Skeletal muscle tissue (tissue), 3 donors: ENCODE measurements at regions not wholly inside any gene's neighbourhood (a gene's known extent, or its start where the extent isn't known, plus 50 kb on each side); places are given as distances from the start of the nearest gene placed in this dataset.

Experiments used
- H3K27ac ChIP-seq: one replicate; pipeline ENCODE4 v1.7.0; 2013; ENCODE audit warnings: mild to moderate bottlenecking, low read depth, low read length, inconsistent platforms
- H3K27me3 ChIP-seq, 3 donors: one replicate each; pipeline ENCODE4 v1.7.0; 2013; ENCODE audit warnings: low read length in 3 of 3; ENCODE audit not compliant: control insufficient read depth in 3 of 3, insufficient read depth in 3 of 3
- H3K36me3 ChIP-seq, 3 donors: one replicate each; pipeline ENCODE4 v1.7.0; 2013; ENCODE audit warnings: low read length in 3 of 3; ENCODE audit not compliant: control insufficient read depth in 3 of 3, insufficient read depth in 3 of 3
- H3K4me1 ChIP-seq, 3 donors: one replicate each; pipeline ENCODE4 v1.7.0; 2013; ENCODE audit warnings: low read length in 3 of 3, mild to moderate bottlenecking in 3 of 3; ENCODE audit not compliant: control insufficient read depth in 3 of 3, insufficient read depth in 3 of 3
- H3K4me3 ChIP-seq, 3 donors: one replicate each; pipeline ENCODE4 v1.7.0; 2013; ENCODE audit warnings: low read length in 3 of 3
- H3K9ac ChIP-seq, 3 donors: one replicate each; pipeline ENCODE4 v1.7.0; 2013; ENCODE audit warnings: low read length in 3 of 3, mild to moderate bottlenecking in 3 of 3, moderate library complexity in 2 of 3, low read depth in 1 of 3
- H3K9me3 ChIP-seq, 3 donors: one replicate each; pipeline ENCODE4 v1.7.0; 2013; ENCODE audit warnings: low read length in 3 of 3; ENCODE audit not compliant: control insufficient read depth in 3 of 3
- donor health status: Osteomylitis.

- Histone ChIP-seq H3K9ac (no peak overlapping the region), H3K9me3 (no peaks in the 10 kb centered on the region), H3K4me1 (no peaks in the 10 kb centered on the region), H3K4me3 (no peak overlapping the region), H3K36me3 (no peaks in the 10 kb centered on the region), H3K27ac (no peak overlapping the region), H3K27me3 (no peaks in the 10 kb centered on the region)
These were observed 1237.6 kb upstream of the LRRTM1 start for GRCh38 chr2:81542119-81542518.

- Histone ChIP-seq H3K4me3 (no peak overlapping the region), H3K27ac (no peak overlapping the region), H3K4me1 (no peaks in the 10 kb centered on the region), H3K36me3 (no peaks in the 10 kb centered on the region), H3K27me3 (no peaks in the 10 kb centered on the region), H3K9ac (no peak overlapping the region), H3K9me3 (no peaks in the 10 kb centered on the region)
These were observed 1225.4 kb upstream of the LRRTM1 start for GRCh38 chr2:81529944-81530343.

GRCh38 chr2:81528852-81529480, 1224.4 kb upstream of the LRRTM1 start:
- Histone ChIP-seq H3K9ac (no peak overlapping the region), H3K27me3 (no peaks in the 10 kb centered on the region), H3K9me3 (no peaks in the 10 kb centered on the region), H3K27ac (no peak overlapping the region), H3K4me3 (no peak overlapping the region), H3K4me1 (no peaks in the 10 kb centered on the region), H3K36me3 (no peaks in the 10 kb centered on the region)

GRCh38 chr2:81523344-81523743, 1218.8 kb upstream of the LRRTM1 start:
- Histone ChIP-seq H3K9me3 (no peaks in the 10 kb centered on the region), H3K27me3 (no peaks in the 10 kb centered on the region), H3K4me1 (no peaks in the 10 kb centered on the region)

GRCh38 chr2:81513328-81513727, 1208.8 kb upstream of the LRRTM1 start:
- Histone ChIP-seq H3K27me3 (no peaks in the 10 kb centered on the region), H3K9ac (no peak overlapping the region), H3K4me1 (no peaks in the 10 kb centered on the region), H3K36me3 (no peaks in the 10 kb centered on the region), H3K9me3 (no peaks in the 10 kb centered on the region), H3K27ac (no peak overlapping the region), H3K4me3 (no peak overlapping the region)

More at GRCh38 chr2:81523344-81523743, 1218.8 kb upstream of the LRRTM1 start:
- Histone ChIP-seq H3K9ac (no peak overlapping the region), H3K36me3 (no peaks in the 10 kb centered on the region), H3K27ac (no peak overlapping the region), H3K4me3 (no peak overlapping the region)

- H3K9ac ChIP-seq = no peak overlapping the region
These were observed 1201.0 kb upstream of the LRRTM1 start for GRCh38 chr2:81505586-81505985.

GRCh38 chr2:81495556-81495955, 1191.0 kb upstream of the LRRTM1 start:
- no peak overlapping the region for H3K27ac ChIP-seq
- no peaks in the 10 kb centered on the region for H3K36me3 ChIP-seq
- H3K4me3 ChIP-seq = no peak overlapping the region
- no peaks in the 10 kb centered on the region for H3K27me3 ChIP-seq
- H3K9ac ChIP-seq = no peak overlapping the region
- no peaks in the 10 kb centered on the region for H3K4me1 ChIP-seq
- H3K9me3 ChIP-seq = no peaks in the 10 kb centered on the region

More at GRCh38 chr2:81505586-81505985, 1201.0 kb upstream of the LRRTM1 start:
- H3K4me1 ChIP-seq = no peaks in the 10 kb centered on the region
- H3K9me3 ChIP-seq = no peaks in the 10 kb centered on the region
- no peaks in the 10 kb centered on the region for H3K36me3 ChIP-seq
- H3K27me3 ChIP-seq = no peaks in the 10 kb centered on the region
- no peak overlapping the region for H3K27ac ChIP-seq
- no peak overlapping the region for H3K4me3 ChIP-seq

- H3K9me3 ChIP-seq = peaks cover 0 to 7% (median 2%) of the 10 kb centered on the region in 3 donors
- H3K27ac ChIP-seq = no peak overlapping the region
- no peaks in the 10 kb centered on the region for H3K27me3 ChIP-seq
- H3K4me3 ChIP-seq = no peak overlapping the region
- H3K9ac ChIP-seq = no peak overlapping the region
- no peaks in the 10 kb centered on the region for H3K36me3 ChIP-seq
- H3K4me1 ChIP-seq = no peaks in the 10 kb centered on the region
These were observed 1178.7 kb upstream of the LRRTM1 start for GRCh38 chr2:81483254-81483653.

GRCh38 chr2:81481994-81482368, 1177.4 kb upstream of the LRRTM1 start:
- no peak overlapping the region for H3K4me3 ChIP-seq
- H3K9ac ChIP-seq = no peak overlapping the region
- H3K36me3 ChIP-seq = no peaks in the 10 kb centered on the region
- H3K4me1 ChIP-seq = no peaks in the 10 kb centered on the region
- H3K27ac ChIP-seq = no peak overlapping the region
- no peaks in the 10 kb centered on the region for H3K27me3 ChIP-seq
- peaks cover 0 to 7% (median 2%) of the 10 kb centered on the region in 3 donors for H3K9me3 ChIP-seq

- Histone ChIP-seq H3K4me3 (no peak overlapping the region), H3K27ac (no peak overlapping the region), H3K4me1 (no peaks in the 10 kb centered on the region), H3K36me3 (no peaks in the 10 kb centered on the region), H3K9ac (no peak overlapping the region), H3K9me3 (peaks cover 0 to 7% (median 2%) of the 10 kb centered on the region in 3 donors), H3K27me3 (no peaks in the 10 kb centered on the region)
These were observed 1176.9 kb upstream of the LRRTM1 start for GRCh38 chr2:81481242-81481993.
